ENCODE measurements at regions not wholly inside any gene's neighbourhood (a gene's known extent, or its start where the extent isn't known, plus 50 kb on each side); places are given as distances from the start of the nearest gene placed in this dataset.
A peak's percentile ranks its signal among the peaks of the same experiment; 100 is the strongest.

- in situ Hi-C loops (cut with MboI; ENCODE audit: low pct_unique_long_range_greater_than_20kb, low sequenced_read_pairs, unreplicated experiment): no loop called here
- no peak for DNase-seq (ENCODE audit: low spot score)
- no peak for TF ChIP-seq CTCF (IDR thresholded peaks at IDR 0.05; ENCODE audit: extremely low read depth, insufficient read depth, missing control alignments)
Measured at GRCh38 chr2:82289446-82289845, 1984.9 kb upstream of the LRRTM1 start.

GRCh38 chr2:82283075-82283474, 1978.5 kb upstream of the LRRTM1 start:
- in situ Hi-C loops (cut with MboI; ENCODE audit: low pct_unique_long_range_greater_than_20kb, low sequenced_read_pairs, unreplicated experiment): no loop called here
- DNase-seq (ENCODE audit: low spot score): no peak
- no peak for TF ChIP-seq CTCF (IDR thresholded peaks at IDR 0.05; ENCODE audit: extremely low read depth, insufficient read depth, missing control alignments)

- peak; percentile 26 for TF ChIP-seq CTCF (IDR thresholded peaks at IDR 0.05; ENCODE audit: extremely low read depth, insufficient read depth, missing control alignments)
- in situ Hi-C loops (cut with MboI; ENCODE audit: low pct_unique_long_range_greater_than_20kb, low sequenced_read_pairs, unreplicated experiment): no loop called here
- DNase-seq (ENCODE audit: low spot score): no peak
Measured at GRCh38 chr2:82282111-82282882, 1977.7 kb upstream of the LRRTM1 start.

- DNase-seq (ENCODE audit: low spot score): no peak
- in situ Hi-C loops (cut with MboI; ENCODE audit: low pct_unique_long_range_greater_than_20kb, low sequenced_read_pairs, unreplicated experiment): no loop called here
- TF ChIP-seq CTCF (IDR thresholded peaks at IDR 0.05; ENCODE audit: extremely low read depth, insufficient read depth, missing control alignments): no peak
Measured at GRCh38 chr2:82279367-82279766, 1974.8 kb upstream of the LRRTM1 start.

GRCh38 chr2:82278416-82278815, 1973.9 kb upstream of the LRRTM1 start:
- in situ Hi-C loops (cut with MboI; ENCODE audit: low pct_unique_long_range_greater_than_20kb, low sequenced_read_pairs, unreplicated experiment): no loop called here
- no peak for TF ChIP-seq CTCF (IDR thresholded peaks at IDR 0.05; ENCODE audit: extremely low read depth, insufficient read depth, missing control alignments)
- DNase-seq (ENCODE audit: low spot score): no peak

- TF ChIP-seq CTCF (IDR thresholded peaks at IDR 0.05; ENCODE audit: extremely low read depth, insufficient read depth, missing control alignments): no peak
- in situ Hi-C loops (cut with MboI; ENCODE audit: low pct_unique_long_range_greater_than_20kb, low sequenced_read_pairs, unreplicated experiment): no loop called here
- DNase-seq (ENCODE audit: low spot score): no peak
Measured at GRCh38 chr2:82275599-82275998, 1971.0 kb upstream of the LRRTM1 start.

Data from GM13977 (cell line).